OCI-LY1 (cell line): ENCODE measurements at regions not wholly inside any gene's neighbourhood (a gene's known extent, or its start where the extent isn't known, plus 50 kb on each side); places are given as distances from the start of the nearest gene placed in this dataset.

Experiments
- H2AFZ ChIP-seq: fragments of 200-600 bp; sonication (generic), shearing (Covaris generic); 2 replicates; pipeline ENCODE4 v1.6.0; 2014; ENCODE audit warnings: antibody characterized with exemption, mild to moderate bottlenecking, low read length
- H3F3A ChIP-seq: fragments of 200-600 bp; sonication (generic), shearing (Covaris generic); 2 replicates; pipeline ENCODE4 v1.6.0; 2014; ENCODE audit warnings: mild to moderate bottlenecking, antibody characterized with exemption, low read length, moderate library complexity; ENCODE audit not compliant: insufficient read depth
- H3K27ac ChIP-seq: fragments of 200-600 bp; sonication (generic); 2 replicates; pipeline ENCODE4 v1.5.1; 2014; ENCODE audit warnings: low read length, mixed run types, mild to moderate bottlenecking, low read depth; ENCODE audit not compliant: poor library complexity, severe bottlenecking
- H3K27me3 ChIP-seq: fragments of 200-600 bp; sonication (generic); 2 replicates; pipeline ENCODE4 v1.6.0; 2014; ENCODE audit warnings: antibody characterized with exemption, mild to moderate bottlenecking, low read length, moderate library complexity; ENCODE audit not compliant: insufficient read depth
- H3K36me3 ChIP-seq: fragments of 200-600 bp; sonication (generic); 2 replicates; pipeline ENCODE4 v1.6.1; 2014; ENCODE audit warnings: mild to moderate bottlenecking, antibody characterized with exemption, low read length, moderate library complexity, mixed read lengths; ENCODE audit not compliant: insufficient read depth
- H3K4me1 ChIP-seq: fragments of 200-600 bp; sonication (generic); 2 replicates; pipeline ENCODE4 v1.5.1; 2014; ENCODE audit warnings: mild to moderate bottlenecking, low read length, moderate library complexity; ENCODE audit not compliant: insufficient read depth, severe bottlenecking
- H3K4me2 ChIP-seq: fragments of 200-600 bp; sonication (generic), shearing (Covaris generic); 2 replicates; pipeline ENCODE4 v1.6.1; 2014; ENCODE audit warnings: low read length
- H3K4me3 ChIP-seq: fragments of 200-600 bp; sonication (generic); 2 replicates; pipeline ENCODE4 v1.5.1; 2014; ENCODE audit warnings: low read length, low read depth, mild to moderate bottlenecking, mixed read lengths; ENCODE audit not compliant: poor library complexity, severe bottlenecking
- H3K79me2 ChIP-seq: fragments of 200-600 bp; shearing (Covaris generic); 2 replicates; pipeline ENCODE4 v1.6.1; 2016; ENCODE audit warnings: mixed run types, low read length, mixed read lengths; ENCODE audit not compliant: insufficient read depth
- H3K9ac ChIP-seq: fragments of 200-600 bp; sonication (generic), shearing (Covaris generic); 2 replicates; pipeline ENCODE4 v1.6.1; 2014; ENCODE audit warnings: mild to moderate bottlenecking, low read length, mixed read lengths
- H3K9me2 ChIP-seq: fragments of 200-600 bp; sonication (generic), shearing (Covaris generic); 2 replicates; pipeline ENCODE4 v1.6.1; 2014; ENCODE audit warnings: low read depth, mild to moderate bottlenecking, low read length, mixed read lengths
- H3K9me3 ChIP-seq: fragments of 200-600 bp; shearing (Covaris generic); 2 replicates; pipeline ENCODE4 v1.6.1; 2014; ENCODE audit warnings: low read length, mixed read lengths
- H4K20me1 ChIP-seq: fragments of 200-600 bp; sonication (generic), shearing (Covaris generic); 2 replicates; pipeline ENCODE4 v1.6.0; 2016; ENCODE audit warnings: mild to moderate bottlenecking, low read length; ENCODE audit not compliant: insufficient read depth
- CTCF ChIP-seq: fragments of 200-600 bp; sonication (generic), shearing (Covaris generic); IDR thresholded peaks from 2 replicates; pipeline ENCODE4 v1.5.1; 2017; ENCODE audit warnings: mild to moderate bottlenecking, antibody characterized with exemption, low read length, moderate library complexity, mixed read lengths
- EZH2 ChIP-seq: fragments of 200-600 bp; sonication (generic), shearing (Covaris generic); IDR thresholded peaks from 2 replicates; pipeline ENCODE4 v1.8.0; 2017; ENCODE audit warnings: borderline replicate concordance, mixed run types, mild to moderate bottlenecking, antibody characterized with exemption, low read length, moderate library complexity, mixed read lengths

GRCh38 chr1:243950166-243950565 lies 100.1 kb upstream of the AKT3 start:
- Histone ChIP-seq H3F3A (no peaks in the 10 kb centered on the region), H3K4me2 (no peak overlapping the region), H3K79me2 (no peaks in the 10 kb centered on the region), H3K9ac (no peak overlapping the region), H4K20me1 (no peaks in the 10 kb centered on the region), H3K9me3 (no peaks in the 10 kb centered on the region), H3K27me3 (no peaks in the 10 kb centered on the region), H3K9me2 (no peaks in the 10 kb centered on the region), H3K4me3 (no peak overlapping the region), H3K27ac (no peak overlapping the region), H3K36me3 (no peaks in the 10 kb centered on the region), H2AFZ (no peak overlapping the region), H3K4me1 (no peaks in the 10 kb centered on the region)
- TF ChIP-seq CTCF = no peak
- TF ChIP-seq EZH2 = no peak

GRCh38 chr1:243946946-243947345 lies 96.9 kb upstream of the AKT3 start:
- TF ChIP-seq EZH2 = no peak
- TF ChIP-seq CTCF = peak; percentile 18; the same call in 1 of the 2 replicates
- Histone ChIP-seq H4K20me1 (no peaks in the 10 kb centered on the region), H3K27me3 (no peaks in the 10 kb centered on the region), H3K9me2 (no peaks in the 10 kb centered on the region), H3K9ac (no peak overlapping the region), H3K79me2 (no peaks in the 10 kb centered on the region), H3F3A (no peaks in the 10 kb centered on the region), H3K4me2 (no peak overlapping the region), H3K36me3 (no peaks in the 10 kb centered on the region), H3K4me3 (no peak overlapping the region), H3K27ac (no peak overlapping the region), H2AFZ (no peak overlapping the region), H3K4me1 (no peaks in the 10 kb centered on the region), H3K9me3 (no peaks in the 10 kb centered on the region)

- Histone ChIP-seq H4K20me1 (no peaks in the 10 kb centered on the region), H3K9ac (no peak overlapping the region), H3K36me3 (no peaks in the 10 kb centered on the region), H2AFZ (no peak overlapping the region), H3F3A (no peaks in the 10 kb centered on the region), H3K27me3 (no peaks in the 10 kb centered on the region), H3K4me2 (no peak overlapping the region), H3K4me1 (no peaks in the 10 kb centered on the region), H3K4me3 (no peak overlapping the region), H3K27ac (no peak overlapping the region), H3K79me2 (no peaks in the 10 kb centered on the region), H3K9me2 (no peaks in the 10 kb centered on the region), H3K9me3 (no peaks in the 10 kb centered on the region)
- TF ChIP-seq EZH2 (no peak), CTCF (no peak)
Observed at GRCh38 chr1:243946253-243946652, 96.2 kb upstream of the AKT3 start.
